ENCODE measurements at regions not wholly inside any gene's neighbourhood (a gene's known extent, or its start where the extent isn't known, plus 50 kb on each side); places are given as distances from the start of the nearest gene placed in this dataset.
A peak's percentile ranks its signal among the peaks of the same experiment; 100 is the strongest.

- Histone ChIP-seq H3K27ac (no peak overlapping the region), H3K9me3 (ENCODE audit: low read depth) (no peaks in the 10 kb centered on the region), H3K36me3 (no peaks in the 10 kb centered on the region), H3K4me1 (ENCODE audit: low read depth) (no peaks in the 10 kb centered on the region), H3K27me3 (no peaks in the 10 kb centered on the region), H3K4me3 (no peak overlapping the region)
- no peak for DNase-seq (ENCODE audit: low read depth in 1 of 2, low spot score in 1 of 2)
- no peak for TF ChIP-seq CTCF (IDR thresholded peaks at IDR 0.05; ENCODE audit: low read depth, low read length)
These were observed 617.9 kb upstream of the PHF14 start for GRCh38 chr7:10355816-10356215.

- no peak overlapping the region for H3K4me3 ChIP-seq
These were observed 613.6 kb upstream of the PHF14 start for GRCh38 chr7:10360050-10360449.

GRCh38 chr7:10401793-10402192 is 571.9 kb upstream of the PHF14 start:
- no peak for TF ChIP-seq CTCF (IDR thresholded peaks at IDR 0.05; ENCODE audit: low read depth, low read length)
- H3K9me3 ChIP-seq (ENCODE audit: low read depth), result no peaks in the 10 kb centered on the region
- no peak overlapping the region for H3K27ac ChIP-seq
- no peaks in the 10 kb centered on the region for H3K36me3 ChIP-seq
- no peak for DNase-seq (ENCODE audit: low read depth in 1 of 2, low spot score in 1 of 2)
- H3K4me1 ChIP-seq (ENCODE audit: low read depth), result no peaks in the 10 kb centered on the region
- no peaks in the 10 kb centered on the region for H3K27me3 ChIP-seq
- no peak overlapping the region for H3K4me3 ChIP-seq

More at GRCh38 chr7:10360050-10360449, 613.6 kb upstream of the PHF14 start:
- no peaks in the 10 kb centered on the region for H3K9me3 ChIP-seq (ENCODE audit: low read depth)
- H3K36me3 ChIP-seq, result no peaks in the 10 kb centered on the region
- no peak for TF ChIP-seq CTCF (IDR thresholded peaks at IDR 0.05; ENCODE audit: low read depth, low read length)
- no peaks in the 10 kb centered on the region for H3K4me1 ChIP-seq (ENCODE audit: low read depth)
- H3K27ac ChIP-seq, result no peak overlapping the region
- H3K27me3 ChIP-seq, result no peaks in the 10 kb centered on the region
- DNase-seq (ENCODE audit: low read depth in 1 of 2, low spot score in 1 of 2), result no peak

- peak; percentile 45 to 65 for DNase-seq (ENCODE audit: low read depth in 1 of 2, low spot score in 1 of 2)
- H3K4me3 ChIP-seq, result no peak overlapping the region
- H3K36me3 ChIP-seq, result no peaks in the 10 kb centered on the region
- H3K4me1 ChIP-seq (ENCODE audit: low read depth), result no peaks in the 10 kb centered on the region
- no peaks in the 10 kb centered on the region for H3K9me3 ChIP-seq (ENCODE audit: low read depth)
- peak; percentile 54 for TF ChIP-seq CTCF (IDR thresholded peaks at IDR 0.05; ENCODE audit: low read depth, low read length)
- H3K27ac ChIP-seq, result no peak overlapping the region
- no peaks in the 10 kb centered on the region for H3K27me3 ChIP-seq
These were observed 561.2 kb upstream of the PHF14 start for GRCh38 chr7:10412422-10413019.

- H3K4me1 ChIP-seq (ENCODE audit: low read depth), result no peaks in the 10 kb centered on the region
- no peaks in the 10 kb centered on the region for H3K27me3 ChIP-seq
- no peak for TF ChIP-seq CTCF (IDR thresholded peaks at IDR 0.05; ENCODE audit: low read depth, low read length)
- H3K9me3 ChIP-seq (ENCODE audit: low read depth), result no peaks in the 10 kb centered on the region
- H3K36me3 ChIP-seq, result no peaks in the 10 kb centered on the region
- DNase-seq (ENCODE audit: low read depth in 1 of 2, low spot score in 1 of 2), result no peak
- no peak overlapping the region for H3K27ac ChIP-seq
- no peak overlapping the region for H3K4me3 ChIP-seq
These were observed 554.7 kb upstream of the PHF14 start for GRCh38 chr7:10418985-10419384.

All from cardiac muscle cell (in vitro differentiated cells and primary cell).